ENCODE measurements at regions not wholly inside any gene's neighbourhood (a gene's known extent, or its start where the extent isn't known, plus 50 kb on each side); places are given as distances from the start of the nearest gene placed in this dataset.

DNA sequence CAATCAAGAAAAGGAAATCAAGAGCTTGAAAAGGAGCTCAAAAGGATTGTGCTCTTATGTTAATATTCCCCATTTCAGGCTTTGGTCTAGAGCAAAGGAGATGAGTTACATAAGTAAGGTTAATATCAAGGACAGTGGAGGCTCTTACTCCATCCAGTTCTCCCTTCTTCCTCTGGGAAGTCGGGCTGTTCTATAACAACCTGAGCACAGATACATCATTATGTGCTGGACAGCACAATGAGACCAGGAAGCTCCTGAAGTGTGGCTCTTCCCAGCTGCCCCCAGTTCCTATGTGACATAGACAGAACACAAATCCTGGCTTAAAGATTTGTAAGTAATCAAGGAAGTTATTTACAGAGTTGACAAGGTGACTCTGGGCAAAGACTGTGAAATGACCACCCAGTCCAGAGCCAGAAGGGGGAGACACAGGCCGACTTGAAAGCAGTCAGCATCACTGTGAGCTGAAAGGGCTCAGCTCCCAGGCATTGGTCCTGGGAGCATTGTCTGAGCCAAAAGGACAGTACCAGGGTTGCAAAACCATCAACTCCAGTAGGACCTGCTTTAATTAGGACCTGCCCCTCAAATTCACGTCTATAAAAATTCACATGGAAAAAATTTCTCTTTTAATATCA is 917.6 kb upstream of the ACVR2A start:
- no peaks in the 10 kb centered on the region for H3K9me3 Mint-ChIP-seq (ENCODE audit: unreplicated experiment)
- no peaks in the 10 kb centered on the region for H3K4me1 Mint-ChIP-seq (ENCODE audit: unreplicated experiment)
- H3K4me3 Mint-ChIP-seq (ENCODE audit: unreplicated experiment) = no peak overlapping the region
- H3K27me3 Mint-ChIP-seq (ENCODE audit: unreplicated experiment) = peaks cover 38% of the 10 kb centered on the region
- H3K36me3 Mint-ChIP-seq (ENCODE audit: unreplicated experiment) = no peaks in the 10 kb centered on the region
- no peak for DNase-seq (ENCODE audit: extremely low spot score, unreplicated experiment)
- TF ChIP-seq, protein P1, sequence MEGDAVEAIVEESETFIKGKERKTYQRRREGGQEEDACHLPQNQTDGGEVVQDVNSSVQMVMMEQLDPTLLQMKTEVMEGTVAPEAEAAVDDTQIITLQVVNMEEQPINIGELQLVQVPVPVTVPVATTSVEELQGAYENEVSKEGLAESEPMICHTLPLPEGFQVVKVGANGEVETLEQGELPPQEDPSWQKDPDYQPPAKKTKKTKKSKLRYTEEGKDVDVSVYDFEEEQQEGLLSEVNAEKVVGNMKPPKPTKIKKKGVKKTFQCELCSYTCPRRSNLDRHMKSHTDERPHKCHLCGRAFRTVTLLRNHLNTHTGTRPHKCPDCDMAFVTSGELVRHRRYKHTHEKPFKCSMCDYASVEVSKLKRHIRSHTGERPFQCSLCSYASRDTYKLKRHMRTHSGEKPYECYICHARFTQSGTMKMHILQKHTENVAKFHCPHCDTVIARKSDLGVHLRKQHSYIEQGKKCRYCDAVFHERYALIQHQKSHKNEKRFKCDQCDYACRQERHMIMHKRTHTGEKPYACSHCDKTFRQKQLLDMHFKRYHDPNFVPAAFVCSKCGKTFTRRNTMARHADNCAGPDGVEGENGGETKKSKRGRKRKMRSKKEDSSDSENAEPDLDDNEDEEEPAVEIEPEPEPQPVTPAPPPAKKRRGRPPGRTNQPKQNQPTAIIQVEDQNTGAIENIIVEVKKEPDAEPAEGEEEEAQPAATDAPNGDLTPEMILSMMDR (IDR thresholded peaks at IDR 0.05) = peak; percentile 55
- no peak overlapping the region for H3K27ac Mint-ChIP-seq (ENCODE audit: unreplicated experiment)

DNA sequence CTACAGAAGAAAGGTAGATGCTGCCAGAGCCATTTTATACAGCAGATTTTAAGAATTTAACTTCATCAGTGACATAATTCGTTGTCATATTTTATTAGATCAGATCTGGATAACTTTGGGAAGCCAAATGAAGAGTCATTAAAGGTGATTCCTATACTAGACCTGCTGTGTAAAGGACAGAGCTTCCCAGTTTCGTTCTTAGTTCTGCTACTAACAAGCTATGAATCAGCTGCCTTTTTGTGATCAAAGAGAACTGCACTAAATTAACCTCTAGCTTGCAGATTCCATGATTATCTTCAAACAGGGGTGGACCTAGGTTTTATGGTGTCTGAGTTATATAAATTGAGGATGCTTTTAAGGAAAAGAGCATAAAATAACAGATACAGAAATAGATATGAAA is 926.5 kb upstream of the ACVR2A start:
- DNase-seq (ENCODE audit: extremely low spot score, unreplicated experiment) = no peak
- Mint-ChIP-seq H3K27me3 (ENCODE audit: unreplicated experiment) (peaks cover 7% of the 10 kb centered on the region), H3K4me1 (ENCODE audit: unreplicated experiment) (no peaks in the 10 kb centered on the region), H3K27ac (ENCODE audit: unreplicated experiment) (no peak overlapping the region), H3K9me3 (ENCODE audit: unreplicated experiment) (no peaks in the 10 kb centered on the region), H3K36me3 (ENCODE audit: unreplicated experiment) (no peaks in the 10 kb centered on the region), H3K4me3 (ENCODE audit: unreplicated experiment) (no peak overlapping the region)
- TF ChIP-seq, protein P1 (IDR thresholded peaks at IDR 0.05) = no peak

DNA sequence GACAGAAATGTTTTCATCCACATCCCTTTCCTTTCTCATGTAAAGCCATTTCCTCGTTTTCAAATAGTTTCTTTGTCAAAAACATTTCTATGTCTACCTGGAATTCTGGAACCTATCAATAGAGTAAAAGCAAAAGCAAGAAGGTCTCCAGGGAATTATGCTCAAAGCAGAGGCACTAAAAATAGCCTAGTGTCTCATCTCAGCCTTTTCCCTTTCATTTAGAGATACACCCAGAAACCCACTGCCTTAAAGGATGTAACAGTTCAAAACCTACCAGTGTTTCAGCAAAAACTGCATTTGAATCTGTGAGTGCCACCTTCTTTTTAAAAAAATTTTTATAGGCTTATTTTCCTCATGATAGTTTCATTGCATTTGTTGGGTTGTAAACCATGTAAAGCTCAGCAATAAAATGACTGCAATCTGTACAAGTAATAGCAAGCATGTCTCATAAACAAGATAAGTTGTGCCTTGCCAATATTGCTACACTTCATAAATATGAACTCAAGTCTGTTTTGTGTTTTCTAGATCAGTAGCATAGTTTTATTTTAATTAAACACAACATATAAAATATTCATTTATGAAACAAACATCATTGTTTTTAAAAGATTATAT is 927.3 kb upstream of the ACVR2A start:
- Mint-ChIP-seq H3K27ac (ENCODE audit: unreplicated experiment) (no peak overlapping the region), H3K4me1 (ENCODE audit: unreplicated experiment) (no peaks in the 10 kb centered on the region), H3K36me3 (ENCODE audit: unreplicated experiment) (no peaks in the 10 kb centered on the region), H3K4me3 (ENCODE audit: unreplicated experiment) (no peak overlapping the region), H3K27me3 (ENCODE audit: unreplicated experiment) (no peaks in the 10 kb centered on the region), H3K9me3 (ENCODE audit: unreplicated experiment) (no peaks in the 10 kb centered on the region)
- no peak for DNase-seq (ENCODE audit: extremely low spot score, unreplicated experiment)
- TF ChIP-seq, protein P1 (IDR thresholded peaks at IDR 0.05) = no peak

GRCh38 chr2:146916914-146917313 is 927.9 kb upstream of the ACVR2A start:
- no peak overlapping the region for H3K4me3 Mint-ChIP-seq (ENCODE audit: unreplicated experiment)
- H3K4me1 Mint-ChIP-seq (ENCODE audit: unreplicated experiment) = no peaks in the 10 kb centered on the region
- no peak for DNase-seq (ENCODE audit: extremely low spot score, unreplicated experiment)
- H3K9me3 Mint-ChIP-seq (ENCODE audit: unreplicated experiment) = no peaks in the 10 kb centered on the region
- no peaks in the 10 kb centered on the region for H3K36me3 Mint-ChIP-seq (ENCODE audit: unreplicated experiment)
- no peak overlapping the region for H3K27ac Mint-ChIP-seq (ENCODE audit: unreplicated experiment)
- TF ChIP-seq, protein P1 (IDR thresholded peaks at IDR 0.05) = no peak
- H3K27me3 Mint-ChIP-seq (ENCODE audit: unreplicated experiment) = no peaks in the 10 kb centered on the region

- Mint-ChIP-seq H3K9me3 (ENCODE audit: unreplicated experiment) (no peaks in the 10 kb centered on the region), H3K4me3 (ENCODE audit: unreplicated experiment) (no peak overlapping the region), H3K36me3 (ENCODE audit: unreplicated experiment) (no peaks in the 10 kb centered on the region), H3K27ac (ENCODE audit: unreplicated experiment) (no peak overlapping the region), H3K4me1 (ENCODE audit: unreplicated experiment) (no peaks in the 10 kb centered on the region), H3K27me3 (ENCODE audit: unreplicated experiment) (no peaks in the 10 kb centered on the region)
- no peak for DNase-seq (ENCODE audit: extremely low spot score, unreplicated experiment)
- TF ChIP-seq, protein P1 (IDR thresholded peaks at IDR 0.05) = no peak
These were observed 931.4 kb upstream of the ACVR2A start for GRCh38 chr2:146913476-146913875.

Data from osteocyte (in vitro differentiated cells).